GM12872 (cell line): ENCODE measurements at regions not wholly inside any gene's neighbourhood (a gene's known extent, or its start where the extent isn't known, plus 50 kb on each side); places are given as distances from the start of the nearest gene placed in this dataset.

Experiments used
- TF ChIP-seq, protein P1 (sequence below): IDR thresholded peaks from 3 replicates; pipeline ENCODE4 v1.5.1; 2011; ENCODE audit warnings: low read depth, mild to moderate bottlenecking, low read length, moderate library complexity; ENCODE audit not compliant: insufficient read depth

DNA sequence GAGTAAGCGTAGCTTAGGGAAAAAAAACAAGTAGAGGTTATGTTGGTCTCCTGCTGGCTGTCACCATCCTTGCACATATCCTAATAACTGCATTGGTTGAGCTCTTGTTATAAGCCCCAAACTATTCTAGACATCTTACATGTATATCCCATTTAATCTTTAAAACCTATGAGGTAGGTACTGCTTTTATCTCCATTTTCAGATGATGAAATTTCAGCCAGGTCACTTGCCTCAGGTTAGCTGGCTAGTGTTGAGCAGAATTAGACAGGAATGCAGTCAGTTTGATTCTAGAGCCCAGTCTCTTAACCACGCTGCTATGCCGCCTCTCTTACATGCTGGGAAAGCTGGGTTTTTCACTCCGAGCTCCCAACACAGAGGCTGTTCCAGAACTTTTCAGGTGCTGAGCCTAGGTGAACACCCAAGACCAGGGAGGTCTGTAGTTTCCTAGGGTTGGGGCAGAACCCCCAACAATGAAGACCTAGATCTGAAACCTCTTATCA, 269.9 kb upstream of the RGS6 start:
- TF ChIP-seq, protein P1, sequence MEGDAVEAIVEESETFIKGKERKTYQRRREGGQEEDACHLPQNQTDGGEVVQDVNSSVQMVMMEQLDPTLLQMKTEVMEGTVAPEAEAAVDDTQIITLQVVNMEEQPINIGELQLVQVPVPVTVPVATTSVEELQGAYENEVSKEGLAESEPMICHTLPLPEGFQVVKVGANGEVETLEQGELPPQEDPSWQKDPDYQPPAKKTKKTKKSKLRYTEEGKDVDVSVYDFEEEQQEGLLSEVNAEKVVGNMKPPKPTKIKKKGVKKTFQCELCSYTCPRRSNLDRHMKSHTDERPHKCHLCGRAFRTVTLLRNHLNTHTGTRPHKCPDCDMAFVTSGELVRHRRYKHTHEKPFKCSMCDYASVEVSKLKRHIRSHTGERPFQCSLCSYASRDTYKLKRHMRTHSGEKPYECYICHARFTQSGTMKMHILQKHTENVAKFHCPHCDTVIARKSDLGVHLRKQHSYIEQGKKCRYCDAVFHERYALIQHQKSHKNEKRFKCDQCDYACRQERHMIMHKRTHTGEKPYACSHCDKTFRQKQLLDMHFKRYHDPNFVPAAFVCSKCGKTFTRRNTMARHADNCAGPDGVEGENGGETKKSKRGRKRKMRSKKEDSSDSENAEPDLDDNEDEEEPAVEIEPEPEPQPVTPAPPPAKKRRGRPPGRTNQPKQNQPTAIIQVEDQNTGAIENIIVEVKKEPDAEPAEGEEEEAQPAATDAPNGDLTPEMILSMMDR = no peak

DNA sequence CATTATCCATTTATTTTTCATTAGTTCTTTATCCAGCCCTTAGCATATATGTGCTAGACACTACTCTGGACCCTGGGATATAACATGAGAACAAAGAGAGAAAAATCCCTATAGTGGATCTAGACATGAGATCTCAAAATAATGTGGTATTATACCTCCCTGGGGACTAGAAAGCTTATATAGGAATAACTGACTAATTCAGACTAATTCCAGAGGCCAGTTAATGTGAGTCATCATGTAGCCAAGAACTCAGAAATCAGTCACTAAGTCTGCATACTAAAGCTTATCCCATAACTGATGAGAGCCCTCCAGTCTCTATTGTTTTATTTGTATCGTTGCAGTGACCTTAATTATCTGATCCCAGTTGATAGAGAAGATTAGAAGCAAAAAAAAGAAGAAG, 267.1 kb upstream of the RGS6 start:
- TF ChIP-seq, protein P1 = no peak

DNA sequence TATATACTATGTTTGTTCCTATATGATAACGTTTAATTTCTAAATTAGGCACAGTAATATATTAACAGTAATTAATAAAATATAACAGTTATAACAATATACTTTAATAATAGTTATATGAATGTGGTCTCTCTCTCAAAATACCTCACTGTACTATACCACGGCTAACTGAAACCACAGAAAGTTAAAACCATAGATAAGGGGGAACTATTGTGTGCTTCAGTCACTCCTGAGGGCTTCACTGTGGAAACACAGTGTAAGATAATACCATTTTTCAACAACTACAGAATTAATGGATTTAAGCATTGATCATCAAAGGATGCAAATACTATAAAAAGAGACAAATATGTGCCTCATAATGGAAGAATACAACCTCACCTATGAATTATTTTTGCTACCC, 266.4 kb upstream of the RGS6 start:
- TF ChIP-seq, protein P1 = no peak

DNA sequence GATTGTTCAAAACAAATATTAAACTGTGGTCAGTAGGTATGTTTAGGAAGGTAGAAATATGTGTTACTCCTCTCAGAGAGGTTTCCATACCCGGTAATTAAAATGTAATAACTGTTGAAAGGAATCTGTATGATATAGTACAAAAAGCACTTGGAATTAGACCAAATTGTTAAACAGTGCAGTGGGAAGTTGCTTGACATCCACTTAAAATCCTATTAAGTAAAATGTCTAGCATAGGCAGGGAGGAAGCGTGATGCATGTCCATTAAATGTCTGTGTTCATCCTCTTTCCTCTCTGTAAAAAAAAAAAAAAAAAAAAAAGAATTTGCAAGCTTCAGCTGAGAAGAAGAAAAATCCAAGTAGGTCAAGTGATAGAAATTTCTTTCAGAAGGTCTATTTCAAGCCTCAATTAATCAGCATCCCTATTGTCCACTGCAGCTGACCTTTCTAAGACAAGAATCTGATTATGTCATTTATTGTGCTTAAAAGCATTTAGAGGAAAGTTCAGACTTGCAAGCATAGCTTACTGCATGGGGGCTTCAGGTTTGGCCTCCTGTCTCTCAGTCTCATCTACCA, 265.6 kb upstream of the RGS6 start:
- TF ChIP-seq, protein P1 = no peak

DNA sequence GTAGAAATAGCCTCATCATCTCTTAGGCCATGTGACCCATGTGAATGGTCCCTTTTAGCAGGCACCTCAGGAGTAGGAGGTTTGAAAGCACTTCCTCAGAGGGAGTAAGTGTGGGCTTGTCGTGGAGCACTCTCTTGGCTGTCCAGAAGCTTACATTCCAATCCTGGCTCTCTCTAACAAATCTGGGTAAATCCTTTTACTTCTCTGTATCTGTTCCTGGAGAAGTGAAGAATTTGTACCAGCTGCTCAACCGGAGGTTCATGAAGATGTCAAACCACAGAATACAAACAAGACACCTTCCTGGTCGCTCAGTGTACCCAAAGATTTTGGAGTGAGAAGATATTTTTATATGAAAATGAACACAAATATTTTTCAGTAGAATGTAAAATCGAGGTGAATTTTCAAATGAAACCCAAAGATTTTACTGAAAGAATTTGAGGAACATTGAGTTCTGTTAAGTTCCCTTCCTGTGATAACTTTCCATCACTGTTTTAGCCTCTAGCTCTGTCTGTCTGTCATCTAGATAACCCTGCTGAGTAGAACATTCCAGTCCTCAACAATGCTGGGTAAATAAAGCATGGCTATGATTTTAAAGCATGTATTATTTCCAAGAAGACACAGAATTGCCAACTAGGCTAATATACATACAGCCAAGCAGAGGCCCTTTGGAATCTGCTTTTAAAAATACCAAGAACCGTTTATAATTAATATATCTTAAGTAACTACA, 263.9 kb upstream of the RGS6 start:
- TF ChIP-seq, protein P1 = no peak

DNA sequence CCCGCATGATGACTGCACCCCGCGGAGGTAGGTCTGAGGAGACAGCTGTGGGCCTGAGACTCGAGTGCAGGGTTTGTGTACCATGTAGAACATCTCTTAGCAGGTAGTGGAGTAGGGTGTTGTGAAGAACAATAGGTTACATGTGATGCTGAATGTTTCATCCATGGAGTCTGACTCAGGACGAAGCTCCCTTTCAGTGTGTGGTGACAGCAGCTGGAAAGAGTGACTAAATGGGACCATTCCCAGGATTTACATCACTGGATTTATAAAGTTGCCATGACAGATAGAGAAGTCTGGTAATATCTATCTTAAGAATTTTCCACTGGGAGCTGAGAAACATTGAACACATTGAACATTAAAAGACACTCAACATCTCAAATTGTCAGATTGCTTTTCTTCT, 259.6 kb upstream of the RGS6 start:
- TF ChIP-seq, protein P1 = no peak

DNA sequence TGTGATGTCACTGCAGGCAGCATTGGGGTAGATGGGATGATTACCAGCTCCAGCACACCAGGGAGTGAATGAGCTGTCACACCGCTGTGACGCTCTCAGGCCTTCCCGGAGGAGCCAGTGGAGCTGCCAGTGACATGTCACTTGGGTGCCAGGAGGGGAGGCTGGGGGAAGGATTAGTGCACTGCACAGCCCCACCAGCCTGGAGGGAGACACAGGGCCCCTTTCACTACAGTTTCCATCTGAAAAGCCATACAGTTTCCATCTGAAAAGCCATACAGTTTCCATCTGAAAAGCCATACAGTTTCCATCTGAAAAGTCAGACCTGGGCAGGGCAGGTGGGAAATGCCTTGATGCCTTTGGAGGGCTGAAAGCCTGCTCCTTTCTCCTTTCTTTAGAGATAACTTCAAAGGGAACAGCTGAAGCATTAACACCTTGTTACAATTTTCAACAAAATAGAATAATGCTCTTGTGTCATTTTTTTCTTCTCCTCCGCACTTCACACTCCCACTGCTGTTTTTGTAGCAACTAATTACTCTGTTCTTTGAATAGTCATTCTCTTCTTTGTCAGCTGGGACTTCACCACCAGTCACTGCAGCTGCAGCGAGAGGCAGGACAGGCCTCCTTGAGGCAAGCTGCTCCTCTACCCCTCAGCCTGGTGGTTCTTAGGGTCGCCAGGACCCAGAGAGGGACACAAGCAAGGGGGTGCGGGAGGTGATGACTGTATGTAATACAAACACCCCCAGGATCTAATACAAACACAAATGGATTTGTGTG, 256.9 kb upstream of the RGS6 start:
- TF ChIP-seq, protein P1 = no peak
